ENCODE measurements at regions not wholly inside any gene's neighbourhood (a gene's known extent, or its start where the extent isn't known, plus 50 kb on each side); places are given as distances from the start of the nearest gene placed in this dataset.

- no peak overlapping the region for H3K4me3 ChIP-seq (replicated peaks; ENCODE audit: low read depth, low read length)
- no peak for DNase-seq (ENCODE audit: low read depth)
- no peak for TF ChIP-seq CTCF (IDR thresholded peaks at IDR 0.05; ENCODE audit: low read length, missing control alignments)
Measured at GRCh38 chrY:17223502-17223901, 656.5 kb downstream of the CDY2B start.

- no peak for TF ChIP-seq CTCF (IDR thresholded peaks at IDR 0.05; ENCODE audit: low read length, missing control alignments)
- DNase-seq (ENCODE audit: low read depth), result no peak
Measured at GRCh38 chrY:17202395-17202794, 677.6 kb downstream of the CDY2B start.

GRCh38 chrY:17184299-17184698, 695.7 kb downstream of the CDY2B start:
- TF ChIP-seq CTCF (IDR thresholded peaks at IDR 0.05; ENCODE audit: low read length, missing control alignments), result no peak
- no peak for DNase-seq (ENCODE audit: low read depth)
- no peak overlapping the region for H3K4me3 ChIP-seq (replicated peaks; ENCODE audit: low read depth, low read length)

More at GRCh38 chrY:17202395-17202794, 677.6 kb downstream of the CDY2B start:
- no peak overlapping the region for H3K4me3 ChIP-seq (replicated peaks; ENCODE audit: low read depth, low read length)

- no peak overlapping the region for H3K4me3 ChIP-seq (replicated peaks; ENCODE audit: low read depth, low read length)
- no peak for DNase-seq (ENCODE audit: low read depth)
- no peak for TF ChIP-seq CTCF (IDR thresholded peaks at IDR 0.05; ENCODE audit: low read length, missing control alignments)
Measured at GRCh38 chrY:17166881-17167280, 713.1 kb downstream of the CDY2B start.

- no peak for TF ChIP-seq CTCF (IDR thresholded peaks at IDR 0.05; ENCODE audit: low read length, missing control alignments)
- DNase-seq (ENCODE audit: low read depth), result no peak
- no peak overlapping the region for H3K4me3 ChIP-seq (replicated peaks; ENCODE audit: low read depth, low read length)
Measured at GRCh38 chrY:17122166-17122565, 757.9 kb downstream of the CDY2B start.

- H3K4me3 ChIP-seq (replicated peaks; ENCODE audit: low read depth, low read length), result no peak overlapping the region
- no peak for TF ChIP-seq CTCF (IDR thresholded peaks at IDR 0.05; ENCODE audit: low read length, missing control alignments)
- DNase-seq (ENCODE audit: low read depth), result no peak
Measured at GRCh38 chrY:17085303-17085702, 794.7 kb downstream of the CDY2B start.

GRCh38 chrY:17079887-17080286, 800.1 kb downstream of the CDY2B start:
- TF ChIP-seq CTCF (IDR thresholded peaks at IDR 0.05; ENCODE audit: low read length, missing control alignments), result no peak
- no peak for DNase-seq (ENCODE audit: low read depth)
- H3K4me3 ChIP-seq (replicated peaks; ENCODE audit: low read depth, low read length), result no peak overlapping the region
